OCI-LY1 (cell line): ENCODE measurements at regions not wholly inside any gene's neighbourhood (a gene's known extent, or its start where the extent isn't known, plus 50 kb on each side); places are given as distances from the start of the nearest gene placed in this dataset.

Experiments
- H2AFZ ChIP-seq: fragments of 200-600 bp; sonication (generic), shearing (Covaris generic); 2 replicates; pipeline ENCODE4 v1.6.0; 2014; ENCODE audit warnings: antibody characterized with exemption, mild to moderate bottlenecking, low read length
- H3F3A ChIP-seq: fragments of 200-600 bp; sonication (generic), shearing (Covaris generic); 2 replicates; pipeline ENCODE4 v1.6.0; 2014; ENCODE audit warnings: mild to moderate bottlenecking, antibody characterized with exemption, low read length, moderate library complexity; ENCODE audit not compliant: insufficient read depth
- H3K27ac ChIP-seq: fragments of 200-600 bp; sonication (generic); 2 replicates; pipeline ENCODE4 v1.5.1; 2014; ENCODE audit warnings: low read length, mixed run types, mild to moderate bottlenecking, low read depth; ENCODE audit not compliant: poor library complexity, severe bottlenecking
- H3K27me3 ChIP-seq: fragments of 200-600 bp; sonication (generic); 2 replicates; pipeline ENCODE4 v1.6.0; 2014; ENCODE audit warnings: antibody characterized with exemption, mild to moderate bottlenecking, low read length, moderate library complexity; ENCODE audit not compliant: insufficient read depth
- H3K36me3 ChIP-seq: fragments of 200-600 bp; sonication (generic); 2 replicates; pipeline ENCODE4 v1.6.1; 2014; ENCODE audit warnings: mild to moderate bottlenecking, antibody characterized with exemption, low read length, moderate library complexity, mixed read lengths; ENCODE audit not compliant: insufficient read depth
- H3K4me1 ChIP-seq: fragments of 200-600 bp; sonication (generic); 2 replicates; pipeline ENCODE4 v1.5.1; 2014; ENCODE audit warnings: mild to moderate bottlenecking, low read length, moderate library complexity; ENCODE audit not compliant: insufficient read depth, severe bottlenecking
- H3K4me2 ChIP-seq: fragments of 200-600 bp; sonication (generic), shearing (Covaris generic); 2 replicates; pipeline ENCODE4 v1.6.1; 2014; ENCODE audit warnings: low read length
- H3K4me3 ChIP-seq: fragments of 200-600 bp; sonication (generic); 2 replicates; pipeline ENCODE4 v1.5.1; 2014; ENCODE audit warnings: low read length, low read depth, mild to moderate bottlenecking, mixed read lengths; ENCODE audit not compliant: poor library complexity, severe bottlenecking
- H3K79me2 ChIP-seq: fragments of 200-600 bp; shearing (Covaris generic); 2 replicates; pipeline ENCODE4 v1.6.1; 2016; ENCODE audit warnings: mixed run types, low read length, mixed read lengths; ENCODE audit not compliant: insufficient read depth
- H3K9ac ChIP-seq: fragments of 200-600 bp; sonication (generic), shearing (Covaris generic); 2 replicates; pipeline ENCODE4 v1.6.1; 2014; ENCODE audit warnings: mild to moderate bottlenecking, low read length, mixed read lengths
- H3K9me2 ChIP-seq: fragments of 200-600 bp; sonication (generic), shearing (Covaris generic); 2 replicates; pipeline ENCODE4 v1.6.1; 2014; ENCODE audit warnings: low read depth, mild to moderate bottlenecking, low read length, mixed read lengths
- H3K9me3 ChIP-seq: fragments of 200-600 bp; shearing (Covaris generic); 2 replicates; pipeline ENCODE4 v1.6.1; 2014; ENCODE audit warnings: low read length, mixed read lengths
- H4K20me1 ChIP-seq: fragments of 200-600 bp; sonication (generic), shearing (Covaris generic); 2 replicates; pipeline ENCODE4 v1.6.0; 2016; ENCODE audit warnings: mild to moderate bottlenecking, low read length; ENCODE audit not compliant: insufficient read depth
- EZH2 ChIP-seq: fragments of 200-600 bp; sonication (generic), shearing (Covaris generic); IDR thresholded peaks from 2 replicates; pipeline ENCODE4 v1.8.0; 2017; ENCODE audit warnings: borderline replicate concordance, mixed run types, mild to moderate bottlenecking, antibody characterized with exemption, low read length, moderate library complexity, mixed read lengths
- TF ChIP-seq, protein P1 (sequence below): fragments of 200-600 bp; sonication (generic), shearing (Covaris generic); IDR thresholded peaks from 2 replicates; pipeline ENCODE4 v1.5.1; 2017; ENCODE audit warnings: mild to moderate bottlenecking, antibody characterized with exemption, low read length, moderate library complexity, mixed read lengths

GRCh38 chr4:64166365-64166764, 242.9 kb downstream of the TECRL start:
- Histone ChIP-seq H3K27ac (no peak overlapping the region), H3K27me3 (no peaks in the 10 kb centered on the region), H3K9ac (no peak overlapping the region), H3K36me3 (no peaks in the 10 kb centered on the region), H2AFZ (no peak overlapping the region), H3K79me2 (no peaks in the 10 kb centered on the region), H3K4me2 (no peak overlapping the region), H3K9me2 (no peaks in the 10 kb centered on the region), H3K4me1 (no peaks in the 10 kb centered on the region), H3F3A (no peaks in the 10 kb centered on the region), H3K4me3 (no peak overlapping the region), H4K20me1 (no peaks in the 10 kb centered on the region), H3K9me3 (no peaks in the 10 kb centered on the region)
- TF ChIP-seq, protein P1, sequence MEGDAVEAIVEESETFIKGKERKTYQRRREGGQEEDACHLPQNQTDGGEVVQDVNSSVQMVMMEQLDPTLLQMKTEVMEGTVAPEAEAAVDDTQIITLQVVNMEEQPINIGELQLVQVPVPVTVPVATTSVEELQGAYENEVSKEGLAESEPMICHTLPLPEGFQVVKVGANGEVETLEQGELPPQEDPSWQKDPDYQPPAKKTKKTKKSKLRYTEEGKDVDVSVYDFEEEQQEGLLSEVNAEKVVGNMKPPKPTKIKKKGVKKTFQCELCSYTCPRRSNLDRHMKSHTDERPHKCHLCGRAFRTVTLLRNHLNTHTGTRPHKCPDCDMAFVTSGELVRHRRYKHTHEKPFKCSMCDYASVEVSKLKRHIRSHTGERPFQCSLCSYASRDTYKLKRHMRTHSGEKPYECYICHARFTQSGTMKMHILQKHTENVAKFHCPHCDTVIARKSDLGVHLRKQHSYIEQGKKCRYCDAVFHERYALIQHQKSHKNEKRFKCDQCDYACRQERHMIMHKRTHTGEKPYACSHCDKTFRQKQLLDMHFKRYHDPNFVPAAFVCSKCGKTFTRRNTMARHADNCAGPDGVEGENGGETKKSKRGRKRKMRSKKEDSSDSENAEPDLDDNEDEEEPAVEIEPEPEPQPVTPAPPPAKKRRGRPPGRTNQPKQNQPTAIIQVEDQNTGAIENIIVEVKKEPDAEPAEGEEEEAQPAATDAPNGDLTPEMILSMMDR: no peak
- no peak for TF ChIP-seq EZH2

- H3K9ac ChIP-seq: no peak overlapping the region
- no peaks in the 10 kb centered on the region for H3K36me3 ChIP-seq
- H3K79me2 ChIP-seq: no peaks in the 10 kb centered on the region
- H3K27ac ChIP-seq: no peak overlapping the region
- peak overlapping the region; percentile 91; the same call in 1 of the 2 replicates for H2AFZ ChIP-seq
- no peaks in the 10 kb centered on the region for H4K20me1 ChIP-seq
- no peaks in the 10 kb centered on the region for H3K4me1 ChIP-seq
- TF ChIP-seq EZH2: no peak
- TF ChIP-seq, protein P1: peak; percentile 85
- H3K4me2 ChIP-seq: peak overlapping the region; percentile 58
- H3K9me2 ChIP-seq: no peaks in the 10 kb centered on the region
- no peaks in the 10 kb centered on the region for H3F3A ChIP-seq
- H3K4me3 ChIP-seq: no peak overlapping the region
- H3K27me3 ChIP-seq: no peaks in the 10 kb centered on the region
- no peaks in the 10 kb centered on the region for H3K9me3 ChIP-seq
Measured at GRCh38 chr4:64158648-64159326, 250.5 kb downstream of the TECRL start.

DNA sequence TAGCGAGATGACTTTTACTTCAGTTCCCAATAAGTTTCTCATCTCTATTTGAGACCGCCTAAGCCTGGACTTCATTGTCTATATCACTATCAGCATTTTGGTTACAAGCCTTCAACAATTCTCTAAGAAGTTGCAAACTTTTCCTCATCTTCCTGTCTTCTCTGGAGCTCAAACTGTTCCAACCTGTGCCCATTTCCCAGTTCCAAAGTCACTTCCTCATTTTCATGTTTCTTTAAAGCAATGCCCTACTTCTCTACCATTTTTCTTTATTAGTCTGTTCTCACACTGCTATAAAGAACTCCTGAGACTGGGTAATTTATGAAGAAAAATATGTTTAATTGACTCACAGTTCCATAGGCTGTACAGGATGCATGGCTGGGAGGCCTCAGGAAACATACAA, 251.9 kb downstream of the TECRL start:
- Histone ChIP-seq H2AFZ (no peak overlapping the region), H3K36me3 (no peaks in the 10 kb centered on the region), H4K20me1 (no peaks in the 10 kb centered on the region), H3K9me2 (no peaks in the 10 kb centered on the region), H3K4me2 (no peak overlapping the region), H3K27me3 (no peaks in the 10 kb centered on the region), H3K79me2 (no peaks in the 10 kb centered on the region), H3K9ac (no peak overlapping the region), H3F3A (no peaks in the 10 kb centered on the region), H3K4me1 (no peaks in the 10 kb centered on the region), H3K27ac (no peak overlapping the region), H3K4me3 (no peak overlapping the region), H3K9me3 (no peaks in the 10 kb centered on the region)
- TF ChIP-seq EZH2: no peak
- TF ChIP-seq, protein P1: no peak
